ENCODE measurements at regions not wholly inside any gene's neighbourhood (a gene's known extent, or its start where the extent isn't known, plus 50 kb on each side); places are given as distances from the start of the nearest gene placed in this dataset.
"Not testable (repeated sequence)": the region's sequence is repeated elsewhere in the genome, so short reads cannot be mapped to it uniquely, and the experiment has no call there.

DNA sequence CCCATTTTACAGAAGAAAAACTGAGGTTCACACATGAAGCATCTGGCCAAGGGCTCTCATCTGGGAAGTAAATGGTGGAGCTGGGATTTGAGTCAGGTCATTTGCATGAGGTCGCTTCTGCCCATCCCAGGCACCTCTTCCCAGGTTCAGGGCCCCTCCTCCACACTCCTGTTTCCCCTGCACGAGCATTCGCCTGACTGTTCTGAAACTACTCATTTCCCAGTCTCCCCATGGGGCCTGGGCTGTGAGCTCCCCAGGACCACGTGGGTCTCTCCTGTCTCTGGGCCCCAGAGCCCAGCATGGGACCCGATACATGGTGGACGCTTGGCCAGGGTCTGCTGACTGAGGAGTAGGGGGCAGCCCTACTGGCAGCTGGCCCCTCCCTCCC lies 360.8 kb downstream of the MATN1 start (continued):
- TF ChIP-seq TCF7L2 (IDR thresholded peaks at IDR 0.05; ENCODE audit: borderline replicate concordance, extremely low read depth, insufficient read depth, insufficient read length) (no peak), POLR2A (IDR thresholded peaks at IDR 0.05; ENCODE audit: borderline replicate concordance, extremely low read depth, insufficient read depth, insufficient read length) (no peak), YY1 (IDR thresholded peaks at IDR 0.05; ENCODE audit: extremely low read depth, insufficient replicate concordance, low read depth, low read length) (no peak)
- TF ChIP-seq, protein P1, sequence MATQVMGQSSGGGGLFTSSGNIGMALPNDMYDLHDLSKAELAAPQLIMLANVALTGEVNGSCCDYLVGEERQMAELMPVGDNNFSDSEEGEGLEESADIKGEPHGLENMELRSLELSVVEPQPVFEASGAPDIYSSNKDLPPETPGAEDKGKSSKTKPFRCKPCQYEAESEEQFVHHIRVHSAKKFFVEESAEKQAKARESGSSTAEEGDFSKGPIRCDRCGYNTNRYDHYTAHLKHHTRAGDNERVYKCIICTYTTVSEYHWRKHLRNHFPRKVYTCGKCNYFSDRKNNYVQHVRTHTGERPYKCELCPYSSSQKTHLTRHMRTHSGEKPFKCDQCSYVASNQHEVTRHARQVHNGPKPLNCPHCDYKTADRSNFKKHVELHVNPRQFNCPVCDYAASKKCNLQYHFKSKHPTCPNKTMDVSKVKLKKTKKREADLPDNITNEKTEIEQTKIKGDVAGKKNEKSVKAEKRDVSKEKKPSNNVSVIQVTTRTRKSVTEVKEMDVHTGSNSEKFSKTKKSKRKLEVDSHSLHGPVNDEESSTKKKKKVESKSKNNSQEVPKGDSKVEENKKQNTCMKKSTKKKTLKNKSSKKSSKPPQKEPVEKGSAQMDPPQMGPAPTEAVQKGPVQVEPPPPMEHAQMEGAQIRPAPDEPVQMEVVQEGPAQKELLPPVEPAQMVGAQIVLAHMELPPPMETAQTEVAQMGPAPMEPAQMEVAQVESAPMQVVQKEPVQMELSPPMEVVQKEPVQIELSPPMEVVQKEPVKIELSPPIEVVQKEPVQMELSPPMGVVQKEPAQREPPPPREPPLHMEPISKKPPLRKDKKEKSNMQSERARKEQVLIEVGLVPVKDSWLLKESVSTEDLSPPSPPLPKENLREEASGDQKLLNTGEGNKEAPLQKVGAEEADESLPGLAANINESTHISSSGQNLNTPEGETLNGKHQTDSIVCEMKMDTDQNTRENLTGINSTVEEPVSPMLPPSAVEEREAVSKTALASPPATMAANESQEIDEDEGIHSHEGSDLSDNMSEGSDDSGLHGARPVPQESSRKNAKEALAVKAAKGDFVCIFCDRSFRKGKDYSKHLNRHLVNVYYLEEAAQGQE (IDR thresholded peaks at IDR 0.05; ENCODE audit: low read depth) = no peak
- TF ChIP-seq, protein P2, sequence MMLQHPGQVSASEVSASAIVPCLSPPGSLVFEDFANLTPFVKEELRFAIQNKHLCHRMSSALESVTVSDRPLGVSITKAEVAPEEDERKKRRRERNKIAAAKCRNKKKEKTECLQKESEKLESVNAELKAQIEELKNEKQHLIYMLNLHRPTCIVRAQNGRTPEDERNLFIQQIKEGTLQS (IDR thresholded peaks at IDR 0.05) = no peak

DNA sequence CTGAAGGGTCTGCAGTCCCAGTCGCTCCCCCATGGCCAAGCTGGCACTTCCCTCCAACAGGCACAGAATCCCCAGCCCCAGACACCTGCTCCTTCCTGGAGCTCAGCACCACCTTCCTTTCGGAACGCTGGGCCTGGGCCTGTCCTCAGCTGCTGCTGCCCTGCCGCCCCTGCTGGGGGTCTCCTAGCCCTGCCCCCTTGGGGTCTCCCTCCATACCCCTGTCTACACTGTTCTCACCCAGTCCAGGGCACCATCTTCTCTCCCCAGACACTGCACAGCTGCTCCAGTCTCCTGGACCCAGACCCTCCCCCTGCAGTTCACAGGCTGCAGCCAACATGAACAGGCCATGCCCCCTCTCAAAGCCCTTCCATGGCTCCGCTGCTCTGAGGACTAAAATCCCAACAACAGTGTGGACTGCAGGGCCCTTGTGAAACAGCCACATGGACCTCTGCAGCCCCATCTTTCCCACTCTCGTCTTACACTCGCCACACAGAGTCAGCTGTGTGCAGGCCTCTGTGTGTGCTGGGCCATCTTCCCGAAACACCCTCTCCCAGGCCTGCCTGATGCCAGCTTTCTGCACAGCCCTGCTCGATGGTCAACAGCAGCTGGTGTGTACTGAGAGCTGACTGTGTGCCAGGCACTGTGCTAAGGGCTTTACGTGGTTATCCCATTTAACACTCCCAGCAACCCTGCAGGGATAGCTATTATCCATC lies 361.3 kb downstream of the MATN1 start:
- RAD21 ChIA-PET (ENCODE audit: low non-redundant PET in 1 of 2, low total read pairs in 2 of 2, uncharacterized antibody in 2 of 2, unreplicated experiment in 2 of 2); H3K79me2 ChIP-seq (ENCODE audit: insufficient read depth, low read length); POLR2A ChIA-PET; H4K20me1 ChIP-seq (ENCODE audit: insufficient read depth); H3K4me1 ChIP-seq (ENCODE audit: control insufficient read depth in 1 of 2, insufficient read depth in 2 of 2, low read length in 2 of 2); H3K27ac ChIP-seq (ENCODE audit: low read depth, low read length); ATAC-seq; H3K27me3 ChIP-seq (ENCODE audit: insufficient read depth, low read length); H3K4me3 ChIP-seq (replicated peaks in 1 of 2; ENCODE audit: low read depth in 1 of 2, low read length in 2 of 2); H3K4me2 ChIP-seq (ENCODE audit: low read length); H3K36me3 ChIP-seq (ENCODE audit: control insufficient read depth in 1 of 2, insufficient read depth in 2 of 2, low read length in 2 of 2); intact Hi-C loops (cut with micrococcal nuclease); DNase-seq (ENCODE audit: low read depth, low spot score); BruUV-seq (replicated peaks); H3K9me3 ChIP-seq (ENCODE audit: control insufficient read depth in 1 of 2, insufficient read depth in 1 of 2, low read depth in 1 of 2, low read length in 2 of 2); H3K9ac ChIP-seq (ENCODE audit: low read length); H3K9me2 ChIP-seq (ENCODE audit: insufficient read depth); H2AFZ ChIP-seq (ENCODE audit: low read depth, low read length, poor library complexity, severe bottlenecking): not testable (repeated sequence)
- CTCF ChIA-PET = interaction anchor here (1.1 to 5.1 kb wide), 2 partner anchors 8 to 18 kb away, joined by 5 to 20 read pairs; no protein-coding TSS in a partner anchor

Measured in HCT116 (cell line).